ENCODE measurements at regions not wholly inside any gene's neighbourhood (a gene's known extent, or its start where the extent isn't known, plus 50 kb on each side); places are given as distances from the start of the nearest gene placed in this dataset.

- H3K4me1 ChIP-seq (ENCODE audit: control insufficient read depth, insufficient read depth, low read length) = peaks cover 32% of the 10 kb centered on the region
- no peaks in the 10 kb centered on the region for H3K36me3 ChIP-seq (ENCODE audit: control insufficient read depth, insufficient read depth, low read length)
- H3K9me3 ChIP-seq (ENCODE audit: control insufficient read depth, insufficient read depth, low read length) = no peaks in the 10 kb centered on the region
- no peaks in the 10 kb centered on the region for H3K27me3 ChIP-seq (ENCODE audit: control insufficient read depth, insufficient read depth, low read length)
- H3K27ac ChIP-seq (ENCODE audit: low read depth, low read length) = no peak overlapping the region
- H3K4me3 ChIP-seq (ENCODE audit: low read depth, low read length) = no peak overlapping the region
- no peak overlapping the region for H3K9ac ChIP-seq (ENCODE audit: low read depth, low read length)
Measured at GRCh38 chr6:40340957-40341356, 246.2 kb downstream of the LRFN2 start.

GRCh38 chr6:40340196-40340595 is 247.0 kb downstream of the LRFN2 start:
- no peaks in the 10 kb centered on the region for H3K9me3 ChIP-seq (ENCODE audit: control insufficient read depth, insufficient read depth, low read length)
- peaks cover 32% of the 10 kb centered on the region for H3K4me1 ChIP-seq (ENCODE audit: control insufficient read depth, insufficient read depth, low read length)
- H3K27ac ChIP-seq (ENCODE audit: low read depth, low read length) = no peak overlapping the region
- H3K9ac ChIP-seq (ENCODE audit: low read depth, low read length) = no peak overlapping the region
- no peaks in the 10 kb centered on the region for H3K27me3 ChIP-seq (ENCODE audit: control insufficient read depth, insufficient read depth, low read length)
- no peak overlapping the region for H3K4me3 ChIP-seq (ENCODE audit: low read depth, low read length)
- H3K36me3 ChIP-seq (ENCODE audit: control insufficient read depth, insufficient read depth, low read length) = no peaks in the 10 kb centered on the region

- Histone ChIP-seq H3K9me3 (ENCODE audit: control insufficient read depth, insufficient read depth, low read length) (no peaks in the 10 kb centered on the region), H3K4me3 (ENCODE audit: low read depth, low read length) (no peak overlapping the region), H3K27me3 (ENCODE audit: control insufficient read depth, insufficient read depth, low read length) (no peaks in the 10 kb centered on the region), H3K36me3 (ENCODE audit: control insufficient read depth, insufficient read depth, low read length) (no peaks in the 10 kb centered on the region), H3K4me1 (ENCODE audit: control insufficient read depth, insufficient read depth, low read length) (peaks cover 30% of the 10 kb centered on the region), H3K27ac (ENCODE audit: low read depth, low read length) (no peak overlapping the region), H3K9ac (ENCODE audit: low read depth, low read length) (no peak overlapping the region)
Measured at GRCh38 chr6:40338306-40338705, 248.9 kb downstream of the LRFN2 start.

GRCh38 chr6:40336940-40337760 is 250.0 kb downstream of the LRFN2 start:
- no peaks in the 10 kb centered on the region for H3K27me3 ChIP-seq (ENCODE audit: control insufficient read depth, insufficient read depth, low read length)
- no peaks in the 10 kb centered on the region for H3K36me3 ChIP-seq (ENCODE audit: control insufficient read depth, insufficient read depth, low read length)
- H3K9ac ChIP-seq (ENCODE audit: low read depth, low read length) = no peak overlapping the region
- H3K4me3 ChIP-seq (ENCODE audit: low read depth, low read length) = no peak overlapping the region
- peaks cover 22% of the 10 kb centered on the region for H3K4me1 ChIP-seq (ENCODE audit: control insufficient read depth, insufficient read depth, low read length)
- no peak overlapping the region for H3K27ac ChIP-seq (ENCODE audit: low read depth, low read length)
- no peaks in the 10 kb centered on the region for H3K9me3 ChIP-seq (ENCODE audit: control insufficient read depth, insufficient read depth, low read length)

- Histone ChIP-seq H3K9ac (ENCODE audit: low read depth, low read length) (no peak overlapping the region), H3K27ac (ENCODE audit: low read depth, low read length) (no peak overlapping the region), H3K9me3 (ENCODE audit: control insufficient read depth, insufficient read depth, low read length) (no peaks in the 10 kb centered on the region), H3K4me3 (ENCODE audit: low read depth, low read length) (no peak overlapping the region), H3K27me3 (ENCODE audit: control insufficient read depth, insufficient read depth, low read length) (no peaks in the 10 kb centered on the region), H3K36me3 (ENCODE audit: control insufficient read depth, insufficient read depth, low read length) (no peaks in the 10 kb centered on the region), H3K4me1 (ENCODE audit: control insufficient read depth, insufficient read depth, low read length) (peaks cover 22% of the 10 kb centered on the region)
Measured at GRCh38 chr6:40336296-40336695, 250.9 kb downstream of the LRFN2 start.

- no peaks in the 10 kb centered on the region for H3K27me3 ChIP-seq (ENCODE audit: control insufficient read depth, insufficient read depth, low read length)
- no peaks in the 10 kb centered on the region for H3K9me3 ChIP-seq (ENCODE audit: control insufficient read depth, insufficient read depth, low read length)
- H3K9ac ChIP-seq (ENCODE audit: low read depth, low read length) = no peak overlapping the region
- H3K36me3 ChIP-seq (ENCODE audit: control insufficient read depth, insufficient read depth, low read length) = no peaks in the 10 kb centered on the region
- H3K4me1 ChIP-seq (ENCODE audit: control insufficient read depth, insufficient read depth, low read length) = peaks cover 38% of the 10 kb centered on the region
- peak overlapping the region; percentile 67 for H3K27ac ChIP-seq (ENCODE audit: low read depth, low read length)
- H3K4me3 ChIP-seq (ENCODE audit: low read depth, low read length) = no peak overlapping the region
Measured at GRCh38 chr6:40334496-40335270, 252.5 kb downstream of the LRFN2 start.

GRCh38 chr6:40331545-40331944 is 255.6 kb downstream of the LRFN2 start:
- H3K9ac ChIP-seq (ENCODE audit: low read depth, low read length) = no peak overlapping the region
- H3K27me3 ChIP-seq (ENCODE audit: control insufficient read depth, insufficient read depth, low read length) = no peaks in the 10 kb centered on the region
- H3K36me3 ChIP-seq (ENCODE audit: control insufficient read depth, insufficient read depth, low read length) = no peaks in the 10 kb centered on the region
- no peak overlapping the region for H3K4me3 ChIP-seq (ENCODE audit: low read depth, low read length)
- no peaks in the 10 kb centered on the region for H3K9me3 ChIP-seq (ENCODE audit: control insufficient read depth, insufficient read depth, low read length)
- peaks cover 49% of the 10 kb centered on the region for H3K4me1 ChIP-seq (ENCODE audit: control insufficient read depth, insufficient read depth, low read length)
- no peak overlapping the region for H3K27ac ChIP-seq (ENCODE audit: low read depth, low read length)

- Histone ChIP-seq H3K9ac (ENCODE audit: low read depth, low read length) (no peak overlapping the region), H3K27me3 (ENCODE audit: control insufficient read depth, insufficient read depth, low read length) (peaks cover 1% of the 10 kb centered on the region; the same call in 1 of the 2 replicates), H3K27ac (ENCODE audit: low read depth, low read length) (peak overlapping the region; percentile 86), H3K4me3 (ENCODE audit: low read depth, low read length) (peak overlapping the region; percentile 5; the same call in 1 of the 2 replicates), H3K36me3 (ENCODE audit: control insufficient read depth, insufficient read depth, low read length) (no peaks in the 10 kb centered on the region), H3K9me3 (ENCODE audit: control insufficient read depth, insufficient read depth, low read length) (no peaks in the 10 kb centered on the region), H3K4me1 (ENCODE audit: control insufficient read depth, insufficient read depth, low read length) (peaks cover 49% of the 10 kb centered on the region)
Measured at GRCh38 chr6:40330301-40330721, 256.9 kb downstream of the LRFN2 start.

GRCh38 chr6:40328986-40329545 is 258.1 kb downstream of the LRFN2 start:
- peak overlapping the region; percentile 70 for H3K9ac ChIP-seq (ENCODE audit: low read depth, low read length)
- peaks cover 7% of the 10 kb centered on the region; the same call in 1 of the 2 replicates for H3K27me3 ChIP-seq (ENCODE audit: control insufficient read depth, insufficient read depth, low read length)
- H3K9me3 ChIP-seq (ENCODE audit: control insufficient read depth, insufficient read depth, low read length) = no peaks in the 10 kb centered on the region
- H3K27ac ChIP-seq (ENCODE audit: low read depth, low read length) = peak overlapping the region; percentile 86
- H3K4me3 ChIP-seq (ENCODE audit: low read depth, low read length) = peak overlapping the region; percentile 44
- peaks cover 49% of the 10 kb centered on the region for H3K4me1 ChIP-seq (ENCODE audit: control insufficient read depth, insufficient read depth, low read length)
- H3K36me3 ChIP-seq (ENCODE audit: control insufficient read depth, insufficient read depth, low read length) = no peaks in the 10 kb centered on the region

GRCh38 chr6:40328386-40328985 is 258.7 kb downstream of the LRFN2 start:
- Histone ChIP-seq H3K27ac (ENCODE audit: low read depth, low read length) (peak overlapping the region; percentile 75), H3K9me3 (ENCODE audit: control insufficient read depth, insufficient read depth, low read length) (no peaks in the 10 kb centered on the region), H3K9ac (ENCODE audit: low read depth, low read length) (peak overlapping the region; percentile 70), H3K27me3 (ENCODE audit: control insufficient read depth, insufficient read depth, low read length) (peaks cover 7% of the 10 kb centered on the region; the same call in 1 of the 2 replicates), H3K4me3 (ENCODE audit: low read depth, low read length) (peak overlapping the region; percentile 44), H3K36me3 (ENCODE audit: control insufficient read depth, insufficient read depth, low read length) (no peaks in the 10 kb centered on the region), H3K4me1 (ENCODE audit: control insufficient read depth, insufficient read depth, low read length) (peaks cover 51% of the 10 kb centered on the region)
